ENCODE measurements at regions not wholly inside any gene's neighbourhood (a gene's known extent, or its start where the extent isn't known, plus 50 kb on each side); places are given as distances from the start of the nearest gene placed in this dataset.

GRCh38 chr15:25072857-25073476, 118.2 kb downstream of the SNRPN start:
- H3K9me1 ChIP-seq (ENCODE audit: control insufficient read depth, insufficient read depth, low read length) = no peaks in the 10 kb centered on the region
- ATAC-seq (no peak), FAIRE-seq (no peak), DNase-seq (ENCODE audit: extremely low read depth in 1 of 4, low spot score in 3 of 4) (no peak)
- ChIA-PET CTCF (ENCODE audit: low intra/inter-chr PET ratio) (no interaction called here), POLR2A (no interaction called here)
- H3K79me2 ChIP-seq (ENCODE audit: control insufficient read depth, insufficient read depth, low read length) = no peaks in the 10 kb centered on the region
- BruUV-seq (replicated peaks) = no TSS peak
- H3K27me3 ChIP-seq (ENCODE audit: control insufficient read depth in 2 of 2, insufficient read depth in 2 of 2, low read length in 2 of 2) = no peaks in the 10 kb centered on the region
- H3K4me1 ChIP-seq (replicated peaks in 1 of 2; ENCODE audit: control insufficient read depth in 2 of 2, insufficient read depth in 2 of 2, low read length in 2 of 2) = no peaks in the 10 kb centered on the region
- H3K4me2 ChIP-seq (ENCODE audit: insufficient read depth, low read length) = no peak overlapping the region
- no peaks in the 10 kb centered on the region for H3K36me3 ChIP-seq (ENCODE audit: control insufficient read depth, insufficient read depth, low read length)
- H3K9ac ChIP-seq (ENCODE audit: insufficient read depth in 1 of 2, low read depth in 2 of 2, low read length in 2 of 2) = no peak overlapping the region
- H3K9me3 ChIP-seq (replicated peaks; ENCODE audit: control insufficient read depth, insufficient read depth, low read depth, low read length) = peaks cover 3% of the 10 kb centered on the region; the same call in 1 of the 2 replicates
- H2AFZ ChIP-seq (ENCODE audit: low read depth, low read length) = no peak overlapping the region
- in situ Hi-C loops (cut with MboI) (no loop called here), intact Hi-C loops (cut with micrococcal nuclease) (no loop called here)
- 2% methylated on average over 11 of the region's 11 CpGs for WGBS (ENCODE audit: insufficient coverage, low coverage, missing lambda C conversion rate)
- no peak overlapping the region for H3K27ac ChIP-seq (ENCODE audit: extremely low read depth, low read depth, low read length)
- no peak overlapping the region for H3K4me3 ChIP-seq
- TF ChIP-seq POLR2AphosphoS5 (IDR thresholded peaks at IDR 0.05; ENCODE audit: control insufficient read depth, insufficient read depth, low read depth, low read length) (no peak), ZNF274 (IDR thresholded peaks at IDR 0.05; ENCODE audit: borderline replicate concordance, low read depth, low read length) (peak; percentile 85)
- no peaks in the 10 kb centered on the region for H4K20me1 ChIP-seq (replicated peaks; ENCODE audit: control insufficient read depth, insufficient read depth, low read length)

- no TSS peak for BruUV-seq (replicated peaks)
- no peak overlapping the region for H3K4me3 ChIP-seq
- no peaks in the 10 kb centered on the region; the same call in 1 of the 2 replicates for H3K9me3 ChIP-seq (replicated peaks; ENCODE audit: control insufficient read depth, insufficient read depth, low read depth, low read length)
- H3K9me1 ChIP-seq (ENCODE audit: control insufficient read depth, insufficient read depth, low read length) = no peaks in the 10 kb centered on the region
- H3K4me2 ChIP-seq (ENCODE audit: insufficient read depth, low read length) = no peak overlapping the region
- ATAC-seq = no peak
- H2AFZ ChIP-seq (ENCODE audit: low read depth, low read length) = no peak overlapping the region
- H3K36me3 ChIP-seq (ENCODE audit: control insufficient read depth, insufficient read depth, low read length) = no peaks in the 10 kb centered on the region
- no peaks in the 10 kb centered on the region for H3K27me3 ChIP-seq (ENCODE audit: control insufficient read depth in 2 of 2, insufficient read depth in 2 of 2, low read length in 2 of 2)
- intact Hi-C loops (cut with micrococcal nuclease) = no loop called here
- no peaks in the 10 kb centered on the region for H4K20me1 ChIP-seq (replicated peaks; ENCODE audit: control insufficient read depth, insufficient read depth, low read length)
- 2% methylated on average over 8 of the region's 8 CpGs for WGBS (ENCODE audit: insufficient coverage, low coverage, missing lambda C conversion rate)
- ChIA-PET CTCF (ENCODE audit: low intra/inter-chr PET ratio) (no interaction called here), POLR2A (no interaction called here)
- in situ Hi-C loops (cut with MboI) = loop anchor here (25.0 kb wide), 1 partner anchor 375 kb away; no protein-coding TSS in a partner anchor
- no peaks in the 10 kb centered on the region for H3K4me1 ChIP-seq (replicated peaks in 1 of 2; ENCODE audit: control insufficient read depth in 2 of 2, insufficient read depth in 2 of 2, low read length in 2 of 2)
- no peak for DNase-seq (ENCODE audit: extremely low read depth in 1 of 4, low spot score in 3 of 4)
- FAIRE-seq = no peak
- no peaks in the 10 kb centered on the region for H3K79me2 ChIP-seq (ENCODE audit: control insufficient read depth, insufficient read depth, low read length)
- no peak overlapping the region for H3K27ac ChIP-seq (ENCODE audit: extremely low read depth, low read depth, low read length)
- no peak overlapping the region for H3K9ac ChIP-seq (ENCODE audit: insufficient read depth in 1 of 2, low read depth in 2 of 2, low read length in 2 of 2)
- no peak for TF ChIP-seq ZSCAN32 (CRISPR knock-in tag; IDR thresholded peaks at IDR 0.05)
- no peak for TF ChIP-seq RAD21 (CRISPR knock-in tag; conservative IDR thresholded peaks at IDR 0.05 in 1 of 2, IDR thresholded peaks at IDR 0.05 in 1 of 2)
- no peak for TF ChIP-seq ETV6 (IDR thresholded peaks at IDR 0.05; ENCODE audit: borderline replicate concordance in 1 of 2, low read depth in 2 of 2, low read length in 1 of 2)
- TF ChIP-seq ETV6 (CRISPR knock-in tag; IDR thresholded peaks at IDR 0.05; ENCODE audit: borderline replicate concordance) = no peak
- TF ChIP-seq GTF2F1 (IDR thresholded peaks at IDR 0.05; ENCODE audit: low read depth, low read length) = no peak
- TF ChIP-seq, protein P1, sequence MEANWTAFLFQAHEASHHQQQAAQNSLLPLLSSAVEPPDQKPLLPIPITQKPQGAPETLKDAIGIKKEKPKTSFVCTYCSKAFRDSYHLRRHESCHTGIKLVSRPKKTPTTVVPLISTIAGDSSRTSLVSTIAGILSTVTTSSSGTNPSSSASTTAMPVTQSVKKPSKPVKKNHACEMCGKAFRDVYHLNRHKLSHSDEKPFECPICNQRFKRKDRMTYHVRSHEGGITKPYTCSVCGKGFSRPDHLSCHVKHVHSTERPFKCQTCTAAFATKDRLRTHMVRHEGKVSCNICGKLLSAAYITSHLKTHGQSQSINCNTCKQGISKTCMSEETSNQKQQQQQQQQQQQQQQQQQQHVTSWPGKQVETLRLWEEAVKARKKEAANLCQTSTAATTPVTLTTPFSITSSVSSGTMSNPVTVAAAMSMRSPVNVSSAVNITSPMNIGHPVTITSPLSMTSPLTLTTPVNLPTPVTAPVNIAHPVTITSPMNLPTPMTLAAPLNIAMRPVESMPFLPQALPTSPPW (CRISPR knock-in tag; IDR thresholded peaks at IDR 0.05) = no peak
- no peak for TF ChIP-seq NEUROD1 (IDR thresholded peaks at IDR 0.05; ENCODE audit: borderline replicate concordance, low read depth, low read length, partially characterized antibody)
- no peak for TF ChIP-seq EP400 (IDR thresholded peaks at IDR 0.05)
- no peak for TF ChIP-seq HCFC1 (IDR thresholded peaks at IDR 0.05; ENCODE audit: low read depth, low read length)
- no peak for TF ChIP-seq BACH1 (tag; IDR thresholded peaks at IDR 0.05)
Observed at GRCh38 chr15:25087137-25087536, 132.3 kb downstream of the SNRPN start.
